ENCODE measurements at regions not wholly inside any gene's neighbourhood (a gene's known extent, or its start where the extent isn't known, plus 50 kb on each side); places are given as distances from the start of the nearest gene placed in this dataset.

DNA sequence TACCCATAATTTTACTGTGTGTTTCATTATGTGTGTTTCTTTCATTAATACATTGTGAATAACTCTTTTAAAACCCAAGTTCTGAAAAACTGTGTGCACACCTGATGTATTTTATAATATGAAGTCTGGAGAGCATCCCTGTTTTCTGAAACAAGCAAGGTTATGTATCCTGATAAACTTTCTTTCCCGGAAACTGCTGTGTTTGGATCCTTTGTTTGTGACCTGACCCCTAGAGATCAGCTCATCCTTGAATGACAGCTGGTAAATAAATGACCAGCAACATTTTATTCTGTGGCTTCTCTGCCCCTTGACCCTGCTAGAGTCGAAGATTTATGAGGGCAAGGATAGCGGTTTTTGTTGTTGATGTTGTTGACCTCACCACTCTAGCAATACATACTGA is 535.6 kb upstream of the ZFP42 start:
- H3K27me3 ChIP-seq: no peaks in the 10 kb centered on the region
- no peaks in the 10 kb centered on the region for H3K9me3 ChIP-seq
- no peaks in the 10 kb centered on the region for H3K36me3 ChIP-seq
- TF ChIP-seq, protein P1, sequence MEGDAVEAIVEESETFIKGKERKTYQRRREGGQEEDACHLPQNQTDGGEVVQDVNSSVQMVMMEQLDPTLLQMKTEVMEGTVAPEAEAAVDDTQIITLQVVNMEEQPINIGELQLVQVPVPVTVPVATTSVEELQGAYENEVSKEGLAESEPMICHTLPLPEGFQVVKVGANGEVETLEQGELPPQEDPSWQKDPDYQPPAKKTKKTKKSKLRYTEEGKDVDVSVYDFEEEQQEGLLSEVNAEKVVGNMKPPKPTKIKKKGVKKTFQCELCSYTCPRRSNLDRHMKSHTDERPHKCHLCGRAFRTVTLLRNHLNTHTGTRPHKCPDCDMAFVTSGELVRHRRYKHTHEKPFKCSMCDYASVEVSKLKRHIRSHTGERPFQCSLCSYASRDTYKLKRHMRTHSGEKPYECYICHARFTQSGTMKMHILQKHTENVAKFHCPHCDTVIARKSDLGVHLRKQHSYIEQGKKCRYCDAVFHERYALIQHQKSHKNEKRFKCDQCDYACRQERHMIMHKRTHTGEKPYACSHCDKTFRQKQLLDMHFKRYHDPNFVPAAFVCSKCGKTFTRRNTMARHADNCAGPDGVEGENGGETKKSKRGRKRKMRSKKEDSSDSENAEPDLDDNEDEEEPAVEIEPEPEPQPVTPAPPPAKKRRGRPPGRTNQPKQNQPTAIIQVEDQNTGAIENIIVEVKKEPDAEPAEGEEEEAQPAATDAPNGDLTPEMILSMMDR (IDR thresholded peaks at IDR 0.05): no peak
- TF ChIP-seq POLR2A (IDR thresholded peaks at IDR 0.05): no peak
- H3K27ac ChIP-seq: no peak overlapping the region
- intact Hi-C loops (cut with DNase I): no loop called here
- 30% methylated on average over 3 of the region's 3 CpGs for WGBS (ENCODE audit: insufficient coverage, low coverage, low lambda C conversion rate, missing lambda C conversion rate)
- no peak overlapping the region for H3K4me3 ChIP-seq
- no peak for ATAC-seq
- H3K4me1 ChIP-seq: no peaks in the 10 kb centered on the region
- no peak for DNase-seq

DNA sequence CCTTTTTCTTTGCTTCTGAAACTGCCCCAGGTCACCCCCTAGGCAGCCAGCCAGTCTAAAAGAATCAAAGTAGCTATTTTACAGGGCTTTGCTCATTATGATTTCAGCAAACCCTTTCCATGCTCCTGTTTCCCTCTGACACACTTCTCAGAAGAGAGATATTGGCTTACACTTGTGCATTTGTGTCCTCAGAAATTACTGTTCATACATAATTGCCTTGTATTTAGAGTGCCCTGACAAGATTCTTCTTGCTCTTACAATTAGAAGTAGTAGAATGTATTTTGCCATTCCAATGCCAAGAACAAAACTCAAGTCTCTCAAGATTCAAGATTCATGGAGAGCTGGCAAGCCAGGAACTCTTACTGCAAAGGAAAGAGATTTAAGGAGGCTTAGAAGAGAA is 531.0 kb upstream of the ZFP42 start:
- TF ChIP-seq, protein P1 (IDR thresholded peaks at IDR 0.05): no peak
- TF ChIP-seq POLR2A (IDR thresholded peaks at IDR 0.05): no peak
- Histone ChIP-seq H3K4me3 (no peak overlapping the region), H3K27me3 (no peaks in the 10 kb centered on the region), H3K4me1 (no peaks in the 10 kb centered on the region), H3K36me3 (no peaks in the 10 kb centered on the region), H3K9me3 (no peaks in the 10 kb centered on the region), H3K27ac (no peak overlapping the region)
- intact Hi-C loops (cut with DNase I): no loop called here
- DNase-seq: no peak
- ATAC-seq: no peak

DNA sequence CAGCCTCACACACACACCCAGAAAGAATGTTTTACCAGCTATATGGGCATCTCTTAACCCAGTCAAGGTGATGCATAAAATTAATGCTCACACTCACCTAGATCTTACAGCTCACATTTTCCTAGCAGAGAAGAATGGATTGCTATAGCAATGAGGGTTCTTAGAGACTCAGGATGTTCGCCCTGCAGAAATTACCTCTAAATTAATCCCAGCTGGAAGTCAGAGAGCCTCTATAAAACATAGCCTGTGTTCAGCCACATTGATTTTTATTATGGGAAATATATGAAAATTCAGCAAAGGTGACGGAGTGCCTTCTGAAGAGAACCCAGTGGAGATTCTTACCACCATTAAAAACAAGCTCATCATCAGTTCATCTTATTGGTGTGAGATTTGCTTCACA is 528.3 kb upstream of the ZFP42 start:
- 56% methylated on average over 2 of the region's 2 CpGs for WGBS (ENCODE audit: insufficient coverage, low coverage, low lambda C conversion rate, missing lambda C conversion rate)
- Histone ChIP-seq H3K27me3 (no peaks in the 10 kb centered on the region), H3K27ac (no peak overlapping the region), H3K4me1 (no peaks in the 10 kb centered on the region), H3K4me3 (no peak overlapping the region), H3K36me3 (no peaks in the 10 kb centered on the region), H3K9me3 (no peaks in the 10 kb centered on the region)
- intact Hi-C loops (cut with DNase I): no loop called here
- no peak for DNase-seq
- TF ChIP-seq POLR2A (IDR thresholded peaks at IDR 0.05): no peak
- TF ChIP-seq, protein P1 (IDR thresholded peaks at IDR 0.05): no peak
- ATAC-seq: no peak

DNA sequence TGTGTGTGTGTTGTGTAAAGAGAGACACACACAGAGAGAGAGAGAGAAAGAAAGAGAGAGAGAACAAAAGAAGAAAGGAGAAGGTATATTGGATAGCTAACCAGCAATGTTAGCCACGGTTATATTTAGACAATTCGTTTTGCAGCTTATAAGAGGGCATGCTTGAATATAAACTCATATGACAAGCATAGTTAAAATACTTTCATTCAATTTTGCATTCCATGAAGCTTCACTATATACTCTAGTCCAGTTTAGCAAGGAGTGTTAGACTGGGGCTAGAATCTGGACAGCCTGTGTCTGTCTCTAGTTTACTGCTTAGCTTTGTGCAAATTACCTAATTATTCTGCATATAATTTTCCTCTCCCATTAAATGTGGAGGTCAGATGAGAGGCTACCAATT is 525.9 kb upstream of the ZFP42 start:
- intact Hi-C loops (cut with DNase I): no loop called here
- Histone ChIP-seq H3K36me3 (no peaks in the 10 kb centered on the region), H3K4me3 (no peak overlapping the region), H3K4me1 (no peaks in the 10 kb centered on the region), H3K27me3 (no peaks in the 10 kb centered on the region), H3K27ac (no peak overlapping the region), H3K9me3 (no peaks in the 10 kb centered on the region)
- WGBS (ENCODE audit: insufficient coverage, low coverage, low lambda C conversion rate, missing lambda C conversion rate): 69% methylated on average over 2 of the region's 2 CpGs
- TF ChIP-seq POLR2A (IDR thresholded peaks at IDR 0.05): no peak
- TF ChIP-seq, protein P1 (IDR thresholded peaks at IDR 0.05): no peak
- DNase-seq: no peak
- ATAC-seq: no peak

DNA sequence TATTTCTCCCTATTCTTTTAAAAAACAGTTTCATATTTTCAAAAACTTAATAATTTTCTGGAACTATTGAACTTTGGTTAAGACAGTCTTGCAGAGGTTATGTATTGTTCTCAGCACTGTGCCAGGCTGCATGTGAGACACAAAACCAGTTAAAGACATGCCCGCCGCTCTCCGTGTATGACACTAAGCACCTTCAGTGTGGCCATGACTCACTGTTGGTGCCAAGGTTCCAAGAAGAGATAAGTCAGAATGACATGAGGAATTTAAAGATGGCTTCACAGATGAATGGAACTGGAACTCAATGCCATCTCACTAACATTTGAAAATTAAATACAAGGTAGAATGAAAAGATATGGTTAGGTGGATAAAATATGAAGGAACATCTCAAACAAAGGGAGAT is 525.5 kb upstream of the ZFP42 start:
- no peaks in the 10 kb centered on the region for H3K4me1 ChIP-seq
- no peaks in the 10 kb centered on the region for H3K27me3 ChIP-seq
- H3K9me3 ChIP-seq: no peaks in the 10 kb centered on the region
- WGBS (ENCODE audit: insufficient coverage, low coverage, low lambda C conversion rate, missing lambda C conversion rate): 74% methylated on average over 3 of the region's 3 CpGs
- H3K27ac ChIP-seq: no peak overlapping the region
- TF ChIP-seq POLR2A (IDR thresholded peaks at IDR 0.05): no peak
- TF ChIP-seq, protein P1 (IDR thresholded peaks at IDR 0.05): no peak
- DNase-seq (no peak), ATAC-seq (no peak)
- H3K4me3 ChIP-seq: no peak overlapping the region
- intact Hi-C loops (cut with DNase I): no loop called here
- no peaks in the 10 kb centered on the region for H3K36me3 ChIP-seq
